ENCODE measurements at regions not wholly inside any gene's neighbourhood (a gene's known extent, or its start where the extent isn't known, plus 50 kb on each side); places are given as distances from the start of the nearest gene placed in this dataset.

- Histone ChIP-seq H3K4me3 (ENCODE audit: low read length) (no peak overlapping the region), H3K9ac (ENCODE audit: low read length) (no peak overlapping the region), H3K4me1 (ENCODE audit: control insufficient read depth, insufficient read depth, low read length) (no peaks in the 10 kb centered on the region), H3K27ac (ENCODE audit: low read depth, low read length) (no peak overlapping the region), H3K27me3 (ENCODE audit: control insufficient read depth, insufficient read depth, low read length) (no peaks in the 10 kb centered on the region), H3K36me3 (ENCODE audit: control insufficient read depth, insufficient read depth, low read length) (no peaks in the 10 kb centered on the region)
These were observed 616.6 kb downstream of the CCER1 start for GRCh38 chr12:90338365-90338764.

GRCh38 chr12:90337018-90337417, 618.0 kb downstream of the CCER1 start:
- no peak overlapping the region for H3K27ac ChIP-seq (ENCODE audit: low read depth, low read length)

GRCh38 chr12:90335566-90335965, 619.4 kb downstream of the CCER1 start:
- no peak overlapping the region for H3K4me3 ChIP-seq (ENCODE audit: low read length)
- H3K9ac ChIP-seq (ENCODE audit: low read length), result no peak overlapping the region
- H3K27me3 ChIP-seq (ENCODE audit: control insufficient read depth, insufficient read depth, low read length), result no peaks in the 10 kb centered on the region
- no peaks in the 10 kb centered on the region for H3K4me1 ChIP-seq (ENCODE audit: control insufficient read depth, insufficient read depth, low read length)
- no peak overlapping the region for H3K27ac ChIP-seq (ENCODE audit: low read depth, low read length)
- no peaks in the 10 kb centered on the region for H3K36me3 ChIP-seq (ENCODE audit: control insufficient read depth, insufficient read depth, low read length)

More at GRCh38 chr12:90337018-90337417, 618.0 kb downstream of the CCER1 start:
- no peaks in the 10 kb centered on the region for H3K27me3 ChIP-seq (ENCODE audit: control insufficient read depth, insufficient read depth, low read length)
- H3K4me1 ChIP-seq (ENCODE audit: control insufficient read depth, insufficient read depth, low read length), result no peaks in the 10 kb centered on the region
- H3K9ac ChIP-seq (ENCODE audit: low read length), result no peak overlapping the region
- no peaks in the 10 kb centered on the region for H3K36me3 ChIP-seq (ENCODE audit: control insufficient read depth, insufficient read depth, low read length)
- H3K4me3 ChIP-seq (ENCODE audit: low read length), result no peak overlapping the region

- no peaks in the 10 kb centered on the region for H3K4me1 ChIP-seq (ENCODE audit: control insufficient read depth, insufficient read depth, low read length)
- H3K27me3 ChIP-seq (ENCODE audit: control insufficient read depth, insufficient read depth, low read length), result no peaks in the 10 kb centered on the region
- no peaks in the 10 kb centered on the region for H3K36me3 ChIP-seq (ENCODE audit: control insufficient read depth, insufficient read depth, low read length)
- no peak overlapping the region for H3K27ac ChIP-seq (ENCODE audit: low read depth, low read length)
- no peak overlapping the region for H3K4me3 ChIP-seq (ENCODE audit: low read length)
- H3K9ac ChIP-seq (ENCODE audit: low read length), result no peak overlapping the region
These were observed 621.0 kb downstream of the CCER1 start for GRCh38 chr12:90333939-90334338.

GRCh38 chr12:90333424-90333823, 621.6 kb downstream of the CCER1 start:
- Histone ChIP-seq H3K4me3 (ENCODE audit: low read length) (no peak overlapping the region), H3K27ac (ENCODE audit: low read depth, low read length) (no peak overlapping the region), H3K36me3 (ENCODE audit: control insufficient read depth, insufficient read depth, low read length) (no peaks in the 10 kb centered on the region), H3K27me3 (ENCODE audit: control insufficient read depth, insufficient read depth, low read length) (no peaks in the 10 kb centered on the region), H3K9ac (ENCODE audit: low read length) (no peak overlapping the region), H3K4me1 (ENCODE audit: control insufficient read depth, insufficient read depth, low read length) (no peaks in the 10 kb centered on the region)

GRCh38 chr12:90331821-90332220, 623.2 kb downstream of the CCER1 start:
- H3K36me3 ChIP-seq (ENCODE audit: control insufficient read depth, insufficient read depth, low read length), result no peaks in the 10 kb centered on the region
- no peaks in the 10 kb centered on the region for H3K27me3 ChIP-seq (ENCODE audit: control insufficient read depth, insufficient read depth, low read length)
- H3K4me3 ChIP-seq (ENCODE audit: low read length), result no peak overlapping the region
- H3K27ac ChIP-seq (ENCODE audit: low read depth, low read length), result no peak overlapping the region
- no peaks in the 10 kb centered on the region for H3K4me1 ChIP-seq (ENCODE audit: control insufficient read depth, insufficient read depth, low read length)
- no peak overlapping the region for H3K9ac ChIP-seq (ENCODE audit: low read length)

- H3K27ac ChIP-seq (ENCODE audit: low read depth, low read length), result no peak overlapping the region
These were observed 622.6 kb upstream of the ATP2B1 start for GRCh38 chr12:90331262-90331661.

GRCh38 chr12:90327793-90328743, 619.4 kb upstream of the ATP2B1 start:
- Histone ChIP-seq H3K36me3 (ENCODE audit: control insufficient read depth, insufficient read depth, low read length) (no peaks in the 10 kb centered on the region), H3K4me1 (ENCODE audit: control insufficient read depth, insufficient read depth, low read length) (no peaks in the 10 kb centered on the region), H3K9ac (ENCODE audit: low read length) (no peak overlapping the region), H3K27me3 (ENCODE audit: control insufficient read depth, insufficient read depth, low read length) (no peaks in the 10 kb centered on the region), H3K27ac (ENCODE audit: low read depth, low read length) (no peak overlapping the region), H3K4me3 (ENCODE audit: low read length) (no peak overlapping the region)

More at GRCh38 chr12:90331262-90331661, 622.6 kb upstream of the ATP2B1 start:
- H3K36me3 ChIP-seq (ENCODE audit: control insufficient read depth, insufficient read depth, low read length), result no peaks in the 10 kb centered on the region
- H3K27me3 ChIP-seq (ENCODE audit: control insufficient read depth, insufficient read depth, low read length), result no peaks in the 10 kb centered on the region
- H3K4me3 ChIP-seq (ENCODE audit: low read length), result no peak overlapping the region
- H3K4me1 ChIP-seq (ENCODE audit: control insufficient read depth, insufficient read depth, low read length), result no peaks in the 10 kb centered on the region
- no peak overlapping the region for H3K9ac ChIP-seq (ENCODE audit: low read length)

- Histone ChIP-seq H3K27me3 (ENCODE audit: control insufficient read depth, insufficient read depth, low read length) (no peaks in the 10 kb centered on the region), H3K36me3 (ENCODE audit: control insufficient read depth, insufficient read depth, low read length) (no peaks in the 10 kb centered on the region), H3K27ac (ENCODE audit: low read depth, low read length) (no peak overlapping the region), H3K9ac (ENCODE audit: low read length) (no peak overlapping the region), H3K4me3 (ENCODE audit: low read length) (no peak overlapping the region), H3K4me1 (ENCODE audit: control insufficient read depth, insufficient read depth, low read length) (no peaks in the 10 kb centered on the region)
These were observed 614.6 kb upstream of the ATP2B1 start for GRCh38 chr12:90323217-90323616.

- Histone ChIP-seq H3K36me3 (ENCODE audit: control insufficient read depth, insufficient read depth, low read length) (no peaks in the 10 kb centered on the region), H3K27ac (ENCODE audit: low read depth, low read length) (no peak overlapping the region), H3K9ac (ENCODE audit: low read length) (no peak overlapping the region), H3K4me3 (ENCODE audit: low read length) (no peak overlapping the region), H3K27me3 (ENCODE audit: control insufficient read depth, insufficient read depth, low read length) (no peaks in the 10 kb centered on the region), H3K4me1 (ENCODE audit: control insufficient read depth, insufficient read depth, low read length) (no peaks in the 10 kb centered on the region)
These were observed 613.4 kb upstream of the ATP2B1 start for GRCh38 chr12:90322006-90322405.

- H3K4me1 ChIP-seq (ENCODE audit: control insufficient read depth, insufficient read depth, low read length), result no peaks in the 10 kb centered on the region
- no peak overlapping the region for H3K27ac ChIP-seq (ENCODE audit: low read depth, low read length)
- no peaks in the 10 kb centered on the region for H3K36me3 ChIP-seq (ENCODE audit: control insufficient read depth, insufficient read depth, low read length)
- H3K9ac ChIP-seq (ENCODE audit: low read length), result no peak overlapping the region
- H3K4me3 ChIP-seq (ENCODE audit: low read length), result no peak overlapping the region
- H3K27me3 ChIP-seq (ENCODE audit: control insufficient read depth, insufficient read depth, low read length), result no peaks in the 10 kb centered on the region
These were observed 612.7 kb upstream of the ATP2B1 start for GRCh38 chr12:90321369-90321768.

- no peak overlapping the region for H3K27ac ChIP-seq (ENCODE audit: low read depth, low read length)
These were observed 602.9 kb upstream of the ATP2B1 start for GRCh38 chr12:90311561-90311960.

GRCh38 chr12:90305379-90305778, 596.7 kb upstream of the ATP2B1 start:
- no peak overlapping the region for H3K4me3 ChIP-seq (ENCODE audit: low read length)
- no peaks in the 10 kb centered on the region for H3K4me1 ChIP-seq (ENCODE audit: control insufficient read depth, insufficient read depth, low read length)
- no peak overlapping the region for H3K9ac ChIP-seq (ENCODE audit: low read length)
- no peaks in the 10 kb centered on the region for H3K36me3 ChIP-seq (ENCODE audit: control insufficient read depth, insufficient read depth, low read length)
- H3K27ac ChIP-seq (ENCODE audit: low read depth, low read length), result no peak overlapping the region
- no peaks in the 10 kb centered on the region for H3K27me3 ChIP-seq (ENCODE audit: control insufficient read depth, insufficient read depth, low read length)

More at GRCh38 chr12:90311561-90311960, 602.9 kb upstream of the ATP2B1 start:
- no peaks in the 10 kb centered on the region for H3K27me3 ChIP-seq (ENCODE audit: control insufficient read depth, insufficient read depth, low read length)
- H3K4me3 ChIP-seq (ENCODE audit: low read length), result no peak overlapping the region
- H3K4me1 ChIP-seq (ENCODE audit: control insufficient read depth, insufficient read depth, low read length), result no peaks in the 10 kb centered on the region
- H3K36me3 ChIP-seq (ENCODE audit: control insufficient read depth, insufficient read depth, low read length), result no peaks in the 10 kb centered on the region
- no peak overlapping the region for H3K9ac ChIP-seq (ENCODE audit: low read length)
